SK-N-SH (cell line): ENCODE measurements at regions not wholly inside any gene's neighbourhood (a gene's known extent, or its start where the extent isn't known, plus 50 kb on each side); places are given as distances from the start of the nearest gene placed in this dataset.

ENCODE experiments used
- CTCF ChIA-PET: fragments of 300-600, 350-600 bp; formaldehyde crosslinking; extraction: SDS; loops from one replicate; lab custom pipeline; 2021; lab: Yijun Ruan, JAX
- POLR2A ChIA-PET: fragments of 350-600 bp; sonication (Branson Sonifier 250); formaldehyde crosslinking; extraction: SDS; loops from one replicate; lab custom pipeline; 2020; ENCODE audit warnings: antibody characterized with exemption, inconsistent platforms; lab: Yijun Ruan, JAX
- DNase-seq: peaks from one replicate; pipeline ENCODE4 v3.0.0; 2012
- H2AFZ ChIP-seq: fragments of 200-600 bp; sonication (generic); 2 replicates; pipeline ENCODE4 v1.8.1; 2016; ENCODE audit warnings: antibody characterized with exemption, mild to moderate bottlenecking, low read depth
- H3F3A ChIP-seq: fragments of 200-600 bp; sonication (generic); replicated peaks from 2 replicates; pipeline ENCODE3; 2016; ENCODE audit warnings: antibody characterized with exemption, mild to moderate bottlenecking; ENCODE audit not compliant: insufficient read depth
- H3K27ac ChIP-seq, 2 experiments: fragments of 200-500 bp in 1 of 2; fragments of 200-600 bp in 1 of 2; sonication (Bioruptor generic) in 1 of 2; sonication (generic), shearing (Covaris generic) in 1 of 2; 2 replicates each; pipeline versions ENCODE4 v1.5.1 to v1.6.1; 2014 to 2016; ENCODE audit warnings: low read depth in 2 of 2, inconsistent platforms in 1 of 2, low read length in 1 of 2, mild to moderate bottlenecking in 1 of 2, mixed read lengths in 1 of 2
- H3K27me3 ChIP-seq: fragments of 200-600 bp; sonication (generic), shearing (Covaris generic); 2 replicates; pipeline ENCODE4 v1.6.1; 2016; ENCODE audit warnings: mixed run types; ENCODE audit not compliant: insufficient read depth
- H3K36me3 ChIP-seq, 2 experiments: fragments of 200-500 bp in 1 of 2; fragments of 200-600 bp in 1 of 2; sonication (Bioruptor generic) in 1 of 2; sonication (generic) in 1 of 2; replicated peaks in 1 of 2; 2 replicates each; pipeline versions ENCODE3 to v1.5.1; 2014 to 2016; ENCODE audit warnings: low read length in 1 of 2, mild to moderate bottlenecking in 1 of 2; ENCODE audit not compliant: insufficient read depth in 2 of 2, control insufficient read depth in 1 of 2
- H3K4me1 ChIP-seq, 2 experiments: fragments of 200-500 bp in 1 of 2; fragments of 200-600 bp in 1 of 2; sonication (Bioruptor generic) in 1 of 2; sonication (generic), shearing (Covaris generic) in 1 of 2; 2 replicates each; pipeline versions ENCODE4 v1.5.1 to v1.6.1; 2014 to 2016; ENCODE audit warnings: low read depth in 1 of 2, low read length in 1 of 2, mixed run types in 1 of 2; ENCODE audit not compliant: insufficient read depth in 2 of 2, control insufficient read depth in 1 of 2
- H3K4me2 ChIP-seq: fragments of 200-600 bp; sonication (generic), shearing (Covaris generic); 2 replicates; pipeline ENCODE4 v1.6.1; 2017; ENCODE audit warnings: mixed run types
- H3K4me3 ChIP-seq, 2 experiments: fragments of 200-500 bp in 1 of 2; fragments of 200-600 bp in 1 of 2; sonication (Bioruptor generic) in 1 of 2; sonication (generic), shearing (Covaris generic) in 1 of 2; 2 replicates each; pipeline versions ENCODE4 v1.5.1 to v1.8.1; 2014 to 2016; ENCODE audit warnings: low read depth in 2 of 2, inconsistent platforms in 1 of 2, low read length in 1 of 2, mild to moderate bottlenecking in 1 of 2, mixed read lengths in 1 of 2, moderate library complexity in 1 of 2
- H3K79me2 ChIP-seq: fragments of 200-600 bp; sonication (generic); 2 replicates; pipeline ENCODE4 v1.8.1; 2017; ENCODE audit warnings: mild to moderate bottlenecking; ENCODE audit not compliant: insufficient read depth
- H3K9ac ChIP-seq: fragments of 200-600 bp; sonication (generic); 2 replicates; pipeline ENCODE4 v1.6.1; 2017; ENCODE audit warnings: mixed run types
- H3K9me2 ChIP-seq: fragments of 200-600 bp; sonication (generic); 2 replicates; pipeline ENCODE4 v1.6.1; 2017; ENCODE audit warnings: mixed run types
- H3K9me3 ChIP-seq: fragments of 200-600 bp; sonication (generic); 2 replicates; pipeline ENCODE4 v1.6.1; 2017; ENCODE audit warnings: mixed run types, mild to moderate bottlenecking, moderate library complexity
- H4K20me1 ChIP-seq: fragments of 200-600 bp; sonication (generic); 2 replicates; pipeline ENCODE4 v1.6.1; 2017; ENCODE audit warnings: mild to moderate bottlenecking, mixed run types; ENCODE audit not compliant: insufficient read depth
- CTCF ChIP-seq: fragments of 200-600 bp; sonication (generic); IDR thresholded peaks from 2 replicates; pipeline ENCODE4 v1.6.1; 2017; ENCODE audit warnings: antibody characterized with exemption, mild to moderate bottlenecking, moderate library complexity
- EZH2phosphoT487 ChIP-seq: fragments of 200-600 bp; sonication (generic); IDR thresholded peaks from 2 replicates; pipeline ENCODE4 v1.6.1; 2017; ENCODE audit warnings: low read depth, mixed run types, mild to moderate bottlenecking, antibody characterized with exemption, moderate library complexity, borderline replicate concordance
- FOSL2 ChIP-seq: IDR thresholded peaks from 2 replicates; pipeline ENCODE4 v1.4.0; 2012; ENCODE audit warnings: low read depth, mild to moderate bottlenecking, moderate library complexity, borderline replicate concordance
- FOXJ3 ChIP-seq: sonication (generic); formaldehyde crosslinking; IDR thresholded peaks from 2 replicates; pipeline ENCODE4 v1.5.1; 2020; ENCODE audit warnings: mild to moderate bottlenecking, missing genetic modification reagents
- GABPA ChIP-seq: IDR thresholded peaks from 2 replicates; pipeline ENCODE4 v1.4.0; 2012; ENCODE audit warnings: low read depth, mild to moderate bottlenecking
- IRF3 ChIP-seq: fragments of 150-350 bp; IDR thresholded peaks from 2 replicates; pipeline ENCODE4 v1.6.1; 2016; ENCODE audit warnings: mild to moderate bottlenecking, low read depth, low read length
- MAX ChIP-seq: IDR thresholded peaks from 2 replicates; pipeline ENCODE4 v1.4.0; 2012; ENCODE audit warnings: low read depth
- MEF2A ChIP-seq: IDR thresholded peaks from 2 replicates; pipeline ENCODE4 v1.4.0; 2012; ENCODE audit warnings: low read depth, borderline replicate concordance
- MXI1 ChIP-seq: IDR thresholded peaks from 2 replicates; pipeline ENCODE4 v1.6.1; 2012; ENCODE audit warnings: mild to moderate bottlenecking, low read depth, low read length, improper control_type of control experiment
- NFIC ChIP-seq: IDR thresholded peaks from 2 replicates; pipeline ENCODE4 v1.4.0; 2012; ENCODE audit warnings: borderline replicate concordance
- POLR2AphosphoS5 ChIP-seq: IDR thresholded peaks from 2 replicates; pipeline ENCODE4 v1.6.1; 2012; ENCODE audit warnings: low read depth, low read length
- RCOR1 ChIP-seq: fragments of 150-350 bp; IDR thresholded peaks from 2 replicates; pipeline ENCODE4 v1.6.1; 2017; ENCODE audit warnings: antibody characterized with exemption, low read length
- REST ChIP-seq: IDR thresholded peaks from 2 replicates; pipeline ENCODE4 v1.6.1; 2012; ENCODE audit warnings: mild to moderate bottlenecking, low read depth, low read length, moderate library complexity
- RXRA ChIP-seq: IDR thresholded peaks from 2 replicates; pipeline ENCODE4 v1.4.0; 2012; ENCODE audit warnings: low read depth, mild to moderate bottlenecking, borderline replicate concordance
- SMC3 ChIP-seq: IDR thresholded peaks from 2 replicates; pipeline ENCODE4 v1.6.1; 2012; ENCODE audit warnings: low read depth, low read length, improper control_type of control experiment
- TCF12 ChIP-seq: IDR thresholded peaks from 2 replicates; pipeline ENCODE4 v1.4.0; 2012
- TEAD4 ChIP-seq: IDR thresholded peaks from 2 replicates; pipeline ENCODE4 v1.4.0; 2012; ENCODE audit warnings: mild to moderate bottlenecking, borderline replicate concordance; ENCODE audit not compliant: insufficient read depth
- USF2 ChIP-seq: fragments of 150-350 bp; IDR thresholded peaks from 2 replicates; pipeline ENCODE4 v1.6.1; 2017; ENCODE audit warnings: antibody characterized with exemption, low read length, low read depth, borderline replicate concordance
- YY1 ChIP-seq: IDR thresholded peaks from 2 replicates; pipeline ENCODE4 v1.4.0; 2012; ENCODE audit warnings: low read depth, mild to moderate bottlenecking
- WGBS: methylation state at CpG from one replicate; pipeline ENCODE4 v1.1.6; 2017; ENCODE audit warnings: low lambda C conversion rate; 5-methylcytosine and 5-hydroxymethylcytosine counted together

GRCh38 chr9:24351258-24351657, 194.4 kb downstream of the IZUMO3 start:
- Histone ChIP-seq H3K9me2 (no peaks in the 10 kb centered on the region), H3K27me3 (no peaks in the 10 kb centered on the region), H3K4me1 (no peaks in the 10 kb centered on the region), H3K9ac (no peak overlapping the region), H3F3A (no peaks in the 10 kb centered on the region), H2AFZ (no peak overlapping the region), H3K4me3 (no peak overlapping the region), H3K36me3 (no peaks in the 10 kb centered on the region), H3K4me2 (no peak overlapping the region), H4K20me1 (no peaks in the 10 kb centered on the region), H3K27ac (no peak overlapping the region), H3K79me2 (no peaks in the 10 kb centered on the region), H3K9me3 (no peaks in the 10 kb centered on the region)
- no peak for DNase-seq
- WGBS: 8% methylated on average over 2 of the region's 2 CpGs
- POLR2A ChIA-PET: no interaction called here
- CTCF ChIA-PET: no interaction called here
- TF ChIP-seq IRF3 (no peak), EZH2phosphoT487 (no peak), GABPA (no peak)

- TF ChIP-seq SMC3 (no peak), POLR2AphosphoS5 (no peak), FOXJ3 (no peak), CTCF (no peak), MXI1 (no peak), YY1 (no peak), RXRA (no peak), REST (no peak), MAX (no peak), FOSL2 (no peak), NFIC (no peak), RCOR1 (no peak), MEF2A (no peak), TCF12 (no peak), USF2 (no peak), TEAD4 (no peak)
- Histone ChIP-seq H3K79me2 (no peaks in the 10 kb centered on the region), H2AFZ (no peak overlapping the region), H3K4me3 (no peak overlapping the region; a peak in 1 of 4 replicates), H3K27me3 (no peaks in the 10 kb centered on the region), H3K4me1 (no peaks in the 10 kb centered on the region), H3K9me2 (no peaks in the 10 kb centered on the region), H3K9ac (no peak overlapping the region), H4K20me1 (no peaks in the 10 kb centered on the region), H3K9me3 (no peaks in the 10 kb centered on the region), H3K36me3 (no peaks in the 10 kb centered on the region), H3F3A (no peaks in the 10 kb centered on the region), H3K27ac (no peak overlapping the region), H3K4me2 (no peak overlapping the region)
- DNase-seq: no peak
- WGBS: 45% methylated on average over 1 of the region's 1 CpG
- ChIA-PET POLR2A (no interaction called here), CTCF (no interaction called here)
Observed at GRCh38 chr9:24342457-24342856, 203.2 kb downstream of the IZUMO3 start.
